Upper lobe of right lung (tissue), 1 donor: ENCODE measurements at regions not wholly inside any gene's neighbourhood (a gene's known extent, or its start where the extent isn't known, plus 50 kb on each side); places are given as distances from the start of the nearest gene placed in this dataset.

Experiments
- ATAC-seq: fragments of 200-7000 bp; cut with Tn5 transposase; one replicate; pipeline ENCODE4 v1.9.1; 2020; ENCODE audit warnings: mild to moderate bottlenecking, moderate library complexity
- DNase-seq: peaks from one replicate; pipeline ENCODE4 v3.0.0-alpha.2; 2020
- H3K27ac ChIP-seq: fragments of 200-600 bp; one replicate; pipeline ENCODE4 v1.8.0; 2022
- H3K27me3 ChIP-seq: fragments of 200-600 bp; one replicate; pipeline ENCODE4 v1.8.0; 2022; ENCODE audit warnings: mild to moderate bottlenecking
- H3K36me3 ChIP-seq: fragments of 200-600 bp; one replicate; pipeline ENCODE4 v1.8.0; 2022
- H3K4me1 ChIP-seq: fragments of 200-600 bp; one replicate; pipeline ENCODE4 v1.8.0; 2022
- H3K4me3 ChIP-seq: fragments of 200-600 bp; one replicate; pipeline ENCODE4 v1.8.0; 2022; ENCODE audit warnings: mild to moderate bottlenecking
- H3K9me3 ChIP-seq: fragments of 200-600 bp; one replicate; pipeline ENCODE4 v1.8.0; 2022
- intact Hi-C: fragments of 100-400 bp; cut with DNase I; formaldehyde crosslinking; loops from one replicate; pipeline ENCODE4 v1.11.0; 2022
- TF ChIP-seq, protein P1 (sequence below): fragments of 200-600 bp; IDR thresholded peaks from one replicate; pipeline ENCODE4 v1.8.0; 2022; ENCODE audit warnings: antibody characterized with exemption
- donor health status: DM: no; HTN: yes; CAD: no; lungs with severe emphysema.

DNA sequence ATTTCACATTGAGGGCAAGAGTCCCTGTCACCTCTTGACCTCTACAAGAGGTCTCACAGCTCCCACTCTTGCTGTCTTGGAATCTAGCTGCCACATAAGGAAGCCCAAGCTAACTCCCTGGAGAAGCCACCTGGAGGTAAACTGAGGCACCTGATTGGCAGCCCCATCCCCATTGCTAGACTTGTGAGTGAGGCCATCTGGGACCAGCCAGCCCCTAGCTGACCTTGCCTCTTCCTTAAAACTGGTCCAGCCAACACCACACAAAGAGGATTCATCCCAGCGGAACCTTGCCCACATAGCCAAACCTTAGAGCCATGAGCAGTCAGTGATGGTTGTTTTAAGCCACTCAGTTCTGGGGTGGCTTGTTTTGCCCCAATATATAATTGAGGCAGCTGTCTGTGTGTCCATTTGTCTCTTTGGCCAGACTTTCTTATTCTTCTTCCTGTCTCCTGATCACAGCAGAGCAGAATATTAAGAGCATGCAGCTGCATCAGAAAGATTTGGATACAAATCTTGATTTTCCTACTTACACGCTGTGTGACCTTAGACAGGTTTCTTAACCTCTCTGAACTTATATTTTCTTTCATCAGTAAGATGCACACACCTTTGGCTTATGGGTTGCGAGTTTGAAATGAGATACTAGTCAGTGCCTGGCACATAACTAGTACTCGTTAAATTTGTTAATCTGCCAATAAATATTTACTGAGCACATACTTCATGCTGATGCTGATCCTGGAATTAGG, 74.3 kb upstream of the TP53I11 start:
- ATAC-seq = no peak
- Histone ChIP-seq H3K27ac (no peak overlapping the region), H3K27me3 (no peaks in the 10 kb centered on the region), H3K9me3 (no peaks in the 10 kb centered on the region), H3K36me3 (no peaks in the 10 kb centered on the region), H3K4me3 (no peak overlapping the region), H3K4me1 (peaks cover 20% of the 10 kb centered on the region)
- DNase-seq = no peak
- TF ChIP-seq, protein P1, sequence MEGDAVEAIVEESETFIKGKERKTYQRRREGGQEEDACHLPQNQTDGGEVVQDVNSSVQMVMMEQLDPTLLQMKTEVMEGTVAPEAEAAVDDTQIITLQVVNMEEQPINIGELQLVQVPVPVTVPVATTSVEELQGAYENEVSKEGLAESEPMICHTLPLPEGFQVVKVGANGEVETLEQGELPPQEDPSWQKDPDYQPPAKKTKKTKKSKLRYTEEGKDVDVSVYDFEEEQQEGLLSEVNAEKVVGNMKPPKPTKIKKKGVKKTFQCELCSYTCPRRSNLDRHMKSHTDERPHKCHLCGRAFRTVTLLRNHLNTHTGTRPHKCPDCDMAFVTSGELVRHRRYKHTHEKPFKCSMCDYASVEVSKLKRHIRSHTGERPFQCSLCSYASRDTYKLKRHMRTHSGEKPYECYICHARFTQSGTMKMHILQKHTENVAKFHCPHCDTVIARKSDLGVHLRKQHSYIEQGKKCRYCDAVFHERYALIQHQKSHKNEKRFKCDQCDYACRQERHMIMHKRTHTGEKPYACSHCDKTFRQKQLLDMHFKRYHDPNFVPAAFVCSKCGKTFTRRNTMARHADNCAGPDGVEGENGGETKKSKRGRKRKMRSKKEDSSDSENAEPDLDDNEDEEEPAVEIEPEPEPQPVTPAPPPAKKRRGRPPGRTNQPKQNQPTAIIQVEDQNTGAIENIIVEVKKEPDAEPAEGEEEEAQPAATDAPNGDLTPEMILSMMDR = no peak
- intact Hi-C loops = no loop called here

DNA sequence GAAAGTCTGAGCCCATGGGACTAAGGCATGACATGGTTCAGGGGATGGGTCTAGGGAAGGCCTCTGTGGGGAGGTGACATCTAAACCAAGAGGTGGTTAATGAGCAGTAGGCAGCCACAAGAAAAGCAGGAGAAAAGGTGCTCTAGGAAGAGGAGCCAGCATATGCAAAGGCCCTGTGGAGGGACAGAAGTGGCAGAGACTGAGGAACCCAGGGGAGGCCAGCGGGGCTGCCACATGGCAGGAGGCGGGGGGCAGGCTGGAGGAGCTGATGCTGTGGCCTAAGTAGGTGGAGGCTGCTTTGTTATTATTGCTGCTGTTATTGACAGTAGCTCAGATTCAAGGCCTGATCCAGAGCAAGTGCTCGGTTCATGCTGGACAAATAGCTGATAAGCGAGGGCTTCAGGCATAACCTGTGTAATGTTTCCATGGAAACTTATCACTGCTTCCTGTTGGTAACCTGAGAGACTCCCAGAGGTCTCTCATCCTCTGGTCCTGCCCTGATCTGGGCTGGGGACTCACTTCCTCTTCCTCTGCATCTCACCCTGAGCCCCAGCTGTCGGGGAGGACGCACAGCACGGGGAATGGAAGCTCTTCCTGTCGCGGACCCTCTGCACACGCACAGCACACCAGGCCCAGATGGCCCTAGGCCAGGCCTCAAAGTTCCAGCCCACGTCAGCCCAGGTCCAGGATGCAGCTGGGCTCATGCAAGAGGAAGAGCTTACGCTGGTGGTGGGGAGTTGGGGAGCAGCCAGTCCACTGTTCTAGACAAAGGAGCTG, 75.2 kb upstream of the TP53I11 start:
- no peak for DNase-seq
- intact Hi-C loops = no loop called here
- no peak overlapping the region for H3K27ac ChIP-seq
- peak; percentile 52 for ATAC-seq
- H3K9me3 ChIP-seq = no peaks in the 10 kb centered on the region
- peaks cover 15% of the 10 kb centered on the region for H3K4me1 ChIP-seq
- H3K4me3 ChIP-seq = no peak overlapping the region
- H3K36me3 ChIP-seq = no peaks in the 10 kb centered on the region
- H3K27me3 ChIP-seq = no peaks in the 10 kb centered on the region
- TF ChIP-seq, protein P1 = no peak

DNA sequence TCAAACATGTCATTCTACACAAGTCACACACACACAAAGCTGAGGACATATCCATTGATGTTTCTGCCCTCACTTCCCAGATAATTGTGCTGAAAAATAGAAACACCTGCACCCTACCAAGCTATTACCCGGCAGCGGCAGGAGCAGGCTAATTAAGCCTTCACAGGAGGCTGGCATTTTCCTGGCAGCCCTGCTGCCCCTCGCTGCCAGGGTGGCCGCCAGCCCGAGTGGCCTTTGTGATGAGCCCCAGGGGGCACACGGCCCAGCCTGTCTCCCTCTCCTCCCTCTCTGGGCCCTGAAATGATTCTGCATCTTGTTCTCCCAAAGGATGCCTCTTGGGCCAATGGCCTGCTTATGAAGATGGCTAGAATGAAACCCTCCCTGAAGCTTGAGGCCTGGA, 76.2 kb upstream of the TP53I11 start:
- H3K27me3 ChIP-seq = no peaks in the 10 kb centered on the region
- H3K9me3 ChIP-seq = no peaks in the 10 kb centered on the region
- intact Hi-C loops = no loop called here
- TF ChIP-seq, protein P1 = no peak
- ATAC-seq = no peak
- H3K4me1 ChIP-seq = peaks cover 6% of the 10 kb centered on the region
- no peak overlapping the region for H3K4me3 ChIP-seq
- no peaks in the 10 kb centered on the region for H3K36me3 ChIP-seq
- no peak overlapping the region for H3K27ac ChIP-seq
- no peak for DNase-seq

DNA sequence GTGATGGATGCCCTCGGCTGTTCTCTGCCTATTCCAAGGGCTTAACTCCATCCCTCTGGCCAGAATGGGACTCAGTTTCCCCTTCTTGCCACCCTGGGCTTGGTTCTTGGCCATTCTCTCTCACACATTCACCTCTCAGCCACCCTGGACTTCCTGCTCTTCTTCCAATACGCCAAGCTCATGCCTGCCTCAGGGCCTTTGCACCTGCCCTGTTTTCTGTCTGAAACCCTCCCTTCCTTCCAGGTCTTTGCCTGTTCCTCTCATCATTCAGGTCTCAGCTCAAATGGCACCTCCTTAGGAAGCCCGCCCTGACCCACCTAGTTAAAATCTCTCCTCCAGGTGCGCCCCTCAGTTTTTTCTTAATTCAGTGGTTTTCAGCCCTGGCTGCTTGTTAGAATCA, 76.6 kb upstream of the TP53I11 start:
- intact Hi-C loops = no loop called here
- Histone ChIP-seq H3K4me3 (no peak overlapping the region), H3K27me3 (no peaks in the 10 kb centered on the region), H3K36me3 (no peaks in the 10 kb centered on the region), H3K9me3 (no peaks in the 10 kb centered on the region), H3K27ac (no peak overlapping the region), H3K4me1 (peaks cover 3% of the 10 kb centered on the region)
- no peak for ATAC-seq
- DNase-seq = no peak
- TF ChIP-seq, protein P1 = no peak

DNA sequence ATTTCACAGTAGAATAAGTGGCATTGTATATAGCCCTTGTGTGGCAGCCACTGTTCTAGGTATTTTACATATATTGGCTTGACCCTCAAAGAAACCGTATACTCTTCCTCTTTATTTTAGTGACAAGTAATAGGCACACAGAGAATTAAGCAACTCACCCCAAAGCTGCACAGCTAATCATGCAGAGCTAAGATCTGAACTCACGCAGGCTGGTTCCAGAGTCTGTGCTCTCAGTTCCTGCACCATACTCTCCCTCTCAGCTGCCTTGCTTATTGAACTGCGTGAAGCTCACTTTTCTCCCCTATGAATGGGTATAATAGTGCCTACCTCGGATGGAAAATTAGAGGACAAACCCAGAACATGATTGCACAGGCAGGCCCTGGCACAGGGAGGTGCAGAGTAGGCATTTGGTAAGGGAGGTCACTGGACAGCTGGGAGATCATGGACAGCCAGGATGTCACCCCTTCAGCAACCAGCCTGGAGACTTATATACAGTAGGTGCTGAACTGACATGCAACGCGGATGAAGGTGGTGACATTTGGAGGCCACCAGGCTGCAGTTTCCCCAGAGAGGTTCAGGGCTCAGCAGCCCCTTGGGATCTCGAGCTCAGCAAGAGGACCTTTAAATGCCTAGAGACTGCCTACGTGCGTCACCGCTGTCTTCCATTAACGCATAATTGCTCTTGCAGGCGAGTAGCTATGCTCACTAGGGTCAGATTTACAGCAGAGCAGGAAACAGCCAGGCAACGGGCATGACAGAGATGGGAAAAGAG, 78.4 kb upstream of the TP53I11 start:
- no peak overlapping the region for H3K27ac ChIP-seq
- ATAC-seq (no peak), DNase-seq (no peak)
- no peaks in the 10 kb centered on the region for H3K36me3 ChIP-seq
- no peaks in the 10 kb centered on the region for H3K4me1 ChIP-seq
- no peak overlapping the region for H3K4me3 ChIP-seq
- intact Hi-C loops = no loop called here
- H3K27me3 ChIP-seq = no peaks in the 10 kb centered on the region
- TF ChIP-seq, protein P1 = no peak
- no peaks in the 10 kb centered on the region for H3K9me3 ChIP-seq
